ENCODE measurements at regions not wholly inside any gene's neighbourhood (a gene's known extent, or its start where the extent isn't known, plus 50 kb on each side); places are given as distances from the start of the nearest gene placed in this dataset.

DNA sequence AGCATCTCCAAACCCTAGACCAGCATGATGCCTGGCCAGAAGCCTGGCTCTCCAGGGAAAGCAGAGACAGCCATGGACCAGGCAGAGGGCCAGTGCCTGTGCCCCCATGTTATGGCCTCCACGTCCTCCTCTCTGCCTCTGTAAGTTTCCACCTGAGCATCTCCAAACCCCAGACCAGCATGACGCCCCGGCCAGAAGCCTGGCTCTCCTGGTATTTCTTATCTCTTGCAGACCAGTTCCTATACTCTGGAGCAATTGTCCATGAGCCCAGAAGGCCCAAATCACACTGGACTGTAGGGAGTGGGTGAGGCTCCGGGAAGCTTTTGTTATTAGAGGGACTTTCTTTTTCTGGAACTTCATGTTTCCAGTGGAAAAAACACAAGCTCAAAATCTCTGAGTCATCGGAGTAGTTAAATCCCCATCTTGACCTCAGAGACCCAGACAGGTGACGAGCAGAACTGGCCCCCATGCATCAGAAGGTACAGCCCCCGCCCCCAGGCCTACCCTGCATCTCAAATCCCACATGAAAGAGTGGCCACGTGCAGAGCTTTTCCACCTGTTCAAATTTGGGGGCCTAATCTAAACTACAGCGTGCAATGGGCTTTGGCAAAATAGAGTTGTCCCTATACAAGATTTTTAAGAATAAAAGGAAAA is 110.2 kb upstream of the FOXQ1 start:
- DNase-seq (ENCODE audit: low read depth in 2 of 2) = peak in 1 of 2 donors; percentile 5

- no peak for DNase-seq (ENCODE audit: low read depth in 2 of 2)
These were observed 111.3 kb upstream of the FOXQ1 start for GRCh38 chr6:1200409-1201101.

DNA sequence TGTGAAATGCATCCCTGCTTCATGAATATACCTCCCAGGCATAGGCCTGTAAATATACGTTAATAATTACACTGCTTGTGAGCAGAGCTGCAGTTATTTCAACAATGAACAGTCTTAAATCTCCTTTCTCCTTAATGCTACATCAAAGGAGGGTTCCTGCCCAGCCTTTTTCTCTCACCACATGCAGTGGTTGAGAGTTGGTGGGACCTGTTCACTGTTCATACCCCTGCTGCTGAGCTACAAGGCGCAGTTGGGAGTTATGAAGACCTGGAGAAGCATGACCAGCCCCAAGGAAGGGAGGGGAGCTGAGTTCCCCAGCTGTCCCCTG is 111.9 kb upstream of the FOXQ1 start:
- DNase-seq (ENCODE audit: low read depth in 2 of 2) = no peak

- no peak for DNase-seq (ENCODE audit: low read depth in 2 of 2)
These were observed 114.6 kb upstream of the FOXQ1 start for GRCh38 chr6:1197309-1197708.

DNA sequence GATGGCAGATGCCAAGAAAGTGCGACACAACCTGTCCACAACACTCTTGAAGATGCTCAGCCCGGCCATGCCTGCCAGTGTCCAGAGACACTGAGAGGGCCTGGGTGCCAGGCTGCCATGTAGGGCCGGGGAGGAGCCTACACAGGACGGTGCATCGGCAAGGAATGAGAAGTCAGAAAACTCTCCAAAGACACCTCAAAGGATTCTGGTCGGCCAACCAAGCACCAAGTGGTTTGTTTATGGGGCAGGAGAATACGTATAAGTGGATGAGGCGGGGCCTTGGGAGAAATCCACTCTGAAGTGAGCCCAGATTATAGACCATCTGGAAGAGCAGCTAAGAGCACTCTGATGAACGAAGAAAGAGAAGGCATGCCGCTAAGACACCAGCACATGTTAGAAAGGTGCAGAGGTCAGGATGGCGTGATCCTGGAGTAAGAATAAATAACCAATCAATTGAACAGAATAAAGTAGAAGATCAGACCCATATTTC is 120.7 kb upstream of the FOXQ1 start:
- no peak for DNase-seq (ENCODE audit: low read depth in 2 of 2)

- no peak for DNase-seq (ENCODE audit: low read depth in 2 of 2)
These were observed 121.5 kb upstream of the FOXQ1 start for GRCh38 chr6:1190366-1190765.

DNA sequence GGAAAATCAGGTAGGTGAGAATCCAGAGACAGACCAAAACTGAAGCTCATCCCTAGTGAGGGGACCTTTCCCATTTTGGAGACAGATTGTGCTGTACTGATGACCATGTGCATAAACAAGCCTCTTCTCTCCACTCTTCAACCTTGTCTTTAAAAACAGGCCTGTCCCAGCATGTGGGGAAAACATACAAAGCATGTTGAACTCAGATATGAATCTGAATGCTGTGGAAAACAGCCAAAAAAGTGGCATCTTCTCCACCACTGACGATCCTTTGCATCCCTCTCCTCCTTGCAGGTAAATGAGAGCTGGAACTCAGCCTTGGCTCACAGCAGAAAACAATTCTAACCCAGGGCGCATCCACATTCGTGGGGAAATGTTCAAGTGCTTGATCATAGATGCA is 123.7 kb upstream of the FOXQ1 start:
- DNase-seq (ENCODE audit: low read depth in 2 of 2) = no peak

GRCh38 chr6:1187293-1188131 is 124.4 kb upstream of the FOXQ1 start:
- no peak for DNase-seq (ENCODE audit: low read depth in 2 of 2)

DNA sequence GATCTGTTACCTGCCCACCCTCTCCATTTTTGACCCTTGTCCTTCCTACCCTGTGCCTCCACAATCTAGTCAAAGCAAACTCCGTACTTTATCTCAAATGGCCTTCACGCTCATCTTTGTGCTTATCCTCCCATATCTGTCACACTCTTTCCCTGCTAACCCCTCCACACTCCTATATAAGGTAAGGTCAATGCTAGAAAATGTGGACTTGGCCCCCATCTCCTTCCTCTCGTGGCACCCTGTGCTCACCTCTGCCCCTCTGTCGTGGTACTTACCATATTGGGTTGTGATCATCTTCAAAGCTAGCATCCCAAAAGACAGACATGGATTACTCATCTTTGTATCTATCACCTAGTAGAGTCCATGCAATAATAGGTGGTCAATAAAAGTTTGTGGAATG is 127.6 kb upstream of the FOXQ1 start:
- no peak for DNase-seq (ENCODE audit: low read depth in 2 of 2)

DNA sequence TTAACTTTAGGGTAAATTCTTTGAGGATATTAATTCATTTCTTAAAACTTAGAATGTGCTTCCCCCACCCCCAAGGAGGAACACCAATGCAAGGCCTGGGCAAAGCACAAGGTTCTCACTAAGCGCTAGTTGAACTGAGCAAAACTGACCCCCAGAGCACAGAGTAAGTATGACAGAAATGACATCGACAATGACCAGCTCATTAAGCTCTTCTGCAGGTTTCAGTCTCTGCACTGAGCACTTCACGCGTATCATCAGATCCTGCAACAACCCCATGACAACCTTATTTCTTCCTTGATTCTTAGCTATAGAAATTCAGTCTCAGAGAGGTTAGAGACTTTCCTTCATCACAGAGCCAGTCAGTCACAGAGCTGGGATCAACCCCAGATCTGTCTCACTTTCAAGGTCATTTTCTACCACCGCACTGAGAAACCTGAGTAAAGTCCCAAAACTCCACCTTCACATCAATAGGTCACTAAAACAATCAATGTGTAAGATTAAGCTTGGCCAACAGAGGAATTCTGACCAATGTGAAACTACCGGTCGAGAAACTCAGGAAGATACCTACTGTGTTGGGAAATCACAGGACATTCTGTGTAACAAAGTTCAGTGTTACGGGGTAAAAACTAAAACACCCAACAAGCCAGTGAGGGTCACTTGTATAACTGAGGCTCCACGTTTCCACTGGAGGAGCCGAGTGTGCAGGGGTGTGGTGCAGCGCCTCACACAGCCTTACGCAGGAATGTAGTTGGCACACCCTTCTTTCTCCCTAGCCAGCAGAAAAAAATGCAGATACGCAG is 129.0 kb upstream of the FOXQ1 start:
- DNase-seq (ENCODE audit: low read depth in 2 of 2) = no peak

GRCh38 chr6:1181939-1182605 is 129.8 kb upstream of the FOXQ1 start:
- no peak for DNase-seq (ENCODE audit: low read depth in 2 of 2)

DNA sequence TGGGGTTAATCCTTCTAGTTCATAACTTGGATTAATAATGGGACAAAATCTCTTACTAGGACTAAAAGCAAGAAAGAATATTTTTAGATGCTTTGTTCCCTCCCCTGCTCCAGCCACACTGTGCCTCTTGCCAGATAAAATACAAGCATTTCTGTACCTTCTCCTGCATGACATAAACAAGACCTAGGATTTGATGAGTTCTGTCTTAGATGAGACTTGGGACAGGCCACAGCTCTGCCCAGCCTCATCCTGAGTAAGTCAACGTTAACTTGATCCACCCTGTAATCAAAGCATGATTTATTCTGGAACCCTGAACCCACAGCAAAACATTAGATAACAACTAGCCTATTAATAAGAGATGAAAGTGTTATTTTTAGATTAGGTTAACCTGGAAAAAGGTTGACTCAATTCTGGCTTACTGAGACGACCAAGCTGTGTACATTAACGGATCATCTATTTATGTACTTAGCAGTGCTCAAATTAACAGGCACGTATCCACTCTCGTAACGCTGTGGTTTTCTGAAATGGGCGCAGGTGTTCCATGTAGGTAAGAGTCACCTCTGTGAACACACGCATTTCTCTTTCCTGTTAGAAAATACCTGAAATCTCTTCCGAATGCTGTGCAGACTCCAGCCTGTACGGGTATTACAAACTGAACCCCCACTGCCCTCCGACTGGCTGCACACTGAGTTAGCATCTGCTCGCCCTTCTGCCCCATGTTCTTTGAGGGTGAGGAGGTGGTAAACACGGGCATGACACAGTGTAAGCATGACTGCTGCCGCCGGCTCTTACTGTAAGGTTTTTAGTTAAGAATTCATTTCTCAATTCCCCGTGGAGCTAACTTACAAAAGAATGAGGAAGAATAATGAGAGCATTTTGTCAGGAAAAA is 132.1 kb upstream of the FOXQ1 start:
- DNase-seq (ENCODE audit: low read depth in 2 of 2) = no peak

DNA sequence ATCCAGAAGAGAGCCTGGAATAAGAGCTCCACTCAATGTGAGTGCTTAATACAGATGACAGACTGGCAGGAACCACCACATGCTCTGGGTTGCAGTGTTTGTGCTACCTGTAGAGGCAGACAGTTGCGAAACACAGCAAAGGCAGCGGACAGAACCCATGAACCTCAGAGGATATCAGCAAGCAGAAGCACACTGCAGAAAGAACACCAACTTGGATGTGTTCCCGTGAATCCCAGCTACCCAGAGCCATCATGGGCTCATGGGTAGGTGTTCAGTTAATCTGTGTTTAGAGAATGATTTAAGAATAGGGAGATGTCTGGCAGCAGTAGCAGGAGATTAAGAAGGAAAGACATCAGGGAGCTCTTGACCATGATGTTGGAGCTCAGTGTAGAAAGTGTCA is 133.3 kb upstream of the FOXQ1 start:
- no peak for DNase-seq (ENCODE audit: low read depth in 2 of 2)

DNA sequence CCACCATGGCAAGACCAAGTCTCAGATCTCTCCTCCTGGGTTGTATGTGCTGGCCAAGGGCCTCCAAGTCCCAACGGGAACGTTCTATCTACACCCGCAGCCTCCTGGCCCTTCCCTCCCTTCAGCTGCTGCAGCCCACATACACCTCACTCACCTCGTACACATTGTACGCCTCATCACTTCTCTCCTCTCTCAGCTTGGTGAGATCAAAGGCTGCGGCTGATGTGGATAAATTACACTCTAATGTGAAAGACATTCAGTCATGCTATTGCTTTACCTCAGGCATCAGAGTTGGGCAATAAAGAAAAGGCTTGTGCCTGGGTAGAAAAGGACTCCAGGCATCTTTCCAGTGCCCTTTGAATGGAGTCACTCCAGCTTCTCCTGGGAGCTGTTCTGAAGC is 135.3 kb upstream of the FOXQ1 start:
- no peak for DNase-seq (ENCODE audit: low read depth in 2 of 2)

- DNase-seq (ENCODE audit: low read depth in 2 of 2) = no peak
These were observed 136.0 kb upstream of the FOXQ1 start for GRCh38 chr6:1175877-1176276.

DNA sequence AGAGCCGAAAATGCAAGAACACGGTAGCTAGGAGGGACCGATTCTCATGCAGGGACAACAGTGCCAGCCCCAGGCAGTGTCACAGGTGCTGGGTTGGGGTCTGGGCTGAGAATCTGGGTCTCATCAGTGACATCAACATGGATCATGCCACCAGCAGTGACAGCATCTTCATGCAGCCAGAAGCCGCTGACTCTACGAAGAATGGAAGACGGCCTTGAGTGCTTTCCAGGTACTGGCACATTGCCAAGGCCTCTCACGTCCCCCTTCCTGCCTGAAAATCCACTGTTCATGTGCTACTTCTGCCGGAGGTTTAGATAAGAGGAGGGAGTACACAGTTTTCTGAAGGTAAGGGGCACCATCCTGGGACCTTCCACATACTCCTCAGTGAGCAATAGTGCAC is 141.1 kb upstream of the FOXQ1 start:
- no peak for DNase-seq (ENCODE audit: low read depth in 2 of 2)

DNA sequence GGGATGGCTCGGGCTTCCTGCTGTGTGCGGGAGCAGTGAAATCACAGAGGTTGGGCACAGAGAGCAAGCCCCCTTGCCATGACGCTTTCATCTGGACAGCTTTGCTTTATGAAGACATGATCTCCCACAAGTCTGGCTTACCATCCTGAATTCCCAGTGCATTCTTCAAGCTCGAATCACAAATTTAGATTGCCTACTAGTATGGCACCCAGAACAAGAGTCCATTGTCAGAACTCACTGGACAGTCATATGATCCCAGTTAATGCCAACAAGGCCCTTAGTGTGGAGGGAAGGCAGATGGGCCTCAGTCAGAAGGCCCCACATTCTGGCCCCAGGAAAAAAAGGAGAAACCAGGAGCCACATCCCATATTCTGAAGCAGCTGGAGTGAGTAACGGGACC is 147.3 kb upstream of the FOXQ1 start:
- no peak for DNase-seq (ENCODE audit: low read depth in 2 of 2)

DNA sequence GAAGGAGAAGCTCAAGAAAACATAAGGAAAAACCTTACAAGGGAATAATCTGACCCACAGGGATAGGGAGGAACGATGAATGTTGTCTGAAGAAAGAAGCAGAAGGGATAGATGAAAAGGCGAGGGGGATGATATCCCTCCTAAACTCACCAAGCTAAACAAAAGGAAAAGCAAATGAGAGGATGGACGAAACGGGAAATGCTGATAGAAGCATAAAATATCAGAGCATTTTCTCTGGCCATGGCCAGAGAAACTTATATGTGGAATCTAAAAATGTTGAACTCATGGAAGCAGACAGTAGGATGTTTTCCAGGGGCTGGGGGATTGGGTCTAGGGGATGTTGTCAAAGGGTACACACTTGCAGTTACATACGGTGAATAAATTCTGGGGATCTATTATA is 148.4 kb upstream of the FOXQ1 start:
- no peak for DNase-seq (ENCODE audit: low read depth in 2 of 2)

DNA sequence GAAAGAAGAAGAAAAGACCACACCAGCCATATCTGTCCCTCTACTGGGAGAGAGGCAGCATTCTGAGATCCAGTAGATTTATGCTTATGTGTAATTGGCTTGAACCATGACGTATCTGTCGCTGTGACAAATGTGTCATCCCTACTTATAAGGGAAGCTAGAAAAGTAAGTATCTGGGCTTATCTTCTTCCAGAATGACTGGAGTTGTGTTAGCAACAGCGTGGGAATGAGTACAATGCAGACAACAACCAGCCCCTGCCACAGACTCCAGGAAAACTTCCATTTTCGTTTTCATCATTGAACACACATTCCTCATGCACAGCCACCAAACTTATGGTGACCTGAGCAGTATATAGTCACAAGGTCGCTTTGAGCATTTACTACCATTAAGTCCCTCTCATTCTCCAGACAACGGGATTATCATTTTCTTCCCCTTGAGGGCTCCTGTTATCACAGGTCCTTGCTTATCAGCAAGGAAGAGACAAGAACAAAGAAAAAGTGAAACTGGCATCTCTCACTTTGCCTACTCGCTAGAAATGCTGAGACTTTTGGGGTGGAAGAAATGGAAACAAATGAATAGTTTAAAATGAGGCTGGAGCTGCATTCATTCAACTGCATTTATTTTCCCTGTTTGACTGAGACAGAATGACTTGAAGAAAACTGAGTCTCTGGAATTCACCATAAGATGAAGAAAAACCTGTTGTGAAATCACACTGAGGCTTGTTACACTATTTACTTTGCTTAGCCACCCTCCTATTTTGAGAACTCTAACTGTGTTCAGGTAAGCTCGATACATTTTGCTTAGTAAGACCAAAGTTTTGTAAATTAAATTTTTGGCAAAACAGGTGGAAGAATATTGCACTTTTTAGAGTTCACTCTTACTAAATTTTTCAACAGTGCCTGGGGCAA is 149.3 kb upstream of the FOXQ1 start:
- DNase-seq (ENCODE audit: low read depth in 2 of 2) = no peak

Data from stimulated activated CD4-positive, alpha-beta T cell treated with anti-CD3 and anti-CD28 coated beads, Interleukin-15, amount 100 ng/mL, for 48 hours (primary cell).